ENCODE measurements at regions not wholly inside any gene's neighbourhood (a gene's known extent, or its start where the extent isn't known, plus 50 kb on each side); places are given as distances from the start of the nearest gene placed in this dataset.

DNA sequence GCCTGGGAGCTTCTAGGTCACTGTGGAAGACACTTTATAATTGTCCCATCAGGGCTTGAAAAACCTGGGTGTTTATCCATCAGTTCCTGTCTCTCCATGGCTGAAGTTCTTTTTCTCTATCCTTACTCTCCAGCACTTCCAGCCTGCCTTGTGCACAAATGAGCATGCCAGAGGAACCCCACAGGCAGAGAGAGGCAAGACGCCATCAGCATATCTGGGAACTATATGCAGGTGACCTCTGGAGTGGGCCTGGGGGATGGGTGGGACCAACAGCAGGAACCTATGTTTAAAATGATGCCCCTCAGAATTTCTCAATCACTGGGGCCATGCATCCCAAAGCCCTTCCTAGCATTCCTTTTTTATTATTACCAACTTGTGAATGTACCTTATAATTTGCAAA is 156.2 kb upstream of the PARD3B start (continued):
- TF ChIP-seq RERE (CRISPR knock-in tag; IDR thresholded peaks at IDR 0.05; ENCODE audit: low read depth) (no peak), MTA1 (CRISPR knock-in tag; IDR thresholded peaks at IDR 0.05; ENCODE audit: borderline replicate concordance) (no peak), MXD1 (CRISPR knock-in tag; IDR thresholded peaks at IDR 0.05) (no peak), ZNF441 (CRISPR knock-in tag; IDR thresholded peaks at IDR 0.05; ENCODE audit: borderline replicate concordance) (no peak), NBN (conservative IDR thresholded peaks at IDR 0.05) (no peak), KLF15 (CRISPR knock-in tag; IDR thresholded peaks at IDR 0.05; ENCODE audit: borderline replicate concordance) (no peak)

GRCh38 chr2:204389856-204390255 is 155.4 kb upstream of the PARD3B start:
- TF ChIP-seq CCAR2 (optimal IDR thresholded peaks at IDR 0.05; ENCODE audit: low read depth, low read length) (no peak), CSRNP1 (CRISPR knock-in tag; IDR thresholded peaks at IDR 0.05) (no peak), ZNF746 (CRISPR knock-in tag; IDR thresholded peaks at IDR 0.05) (no peak), ZNF101 (CRISPR knock-in tag; IDR thresholded peaks at IDR 0.05; ENCODE audit: borderline replicate concordance, low read depth) (no peak), ZNF3 (CRISPR knock-in tag; IDR thresholded peaks at IDR 0.05) (no peak), ZNF678 (CRISPR knock-in tag; IDR thresholded peaks at IDR 0.05) (no peak)
- ChIA-PET CTCF (ENCODE audit: low intra/inter-chr PET ratio, low total read pairs) (no interaction called here), POLR2A (no interaction called here)
- no peak for FAIRE-seq
- Histone ChIP-seq H3K79me2 (ENCODE audit: insufficient read depth, low read length) (no peaks in the 10 kb centered on the region), H3K4me2 (ENCODE audit: low read depth, low read length) (no peak overlapping the region), H3K9me3 (ENCODE audit: low read length) (peaks cover 64% of the 10 kb centered on the region), H3K9ac (ENCODE audit: insufficient read depth, low read depth, low read length) (no peak overlapping the region), H3K4me1 (ENCODE audit: insufficient read depth, low read length) (no peaks in the 10 kb centered on the region), H3K27me3 (ENCODE audit: control insufficient read depth in 1 of 2, insufficient read depth in 2 of 2, low read length in 2 of 2) (no peaks in the 10 kb centered on the region; a peak in 1 of 5 replicates), H3K36me3 (replicated peaks in 1 of 2; ENCODE audit: control insufficient read depth in 1 of 2, insufficient read depth in 2 of 2, low read length in 2 of 2) (no peaks in the 10 kb centered on the region), H4K20me1 (ENCODE audit: insufficient read depth, low read length) (no peaks in the 10 kb centered on the region), H2AFZ (ENCODE audit: low read length) (no peak overlapping the region), H3K27ac (ENCODE audit: extremely low read length, insufficient read depth, low read length) (no peak overlapping the region), H3K4me3 (replicated peaks in 1 of 3; ENCODE audit: insufficient read depth in 1 of 3, low read depth in 2 of 3, low read length in 3 of 3) (no peak overlapping the region)
- BruUV-seq (replicated peaks) = no TSS peak
- in situ Hi-C loops (cut with HindIII; ENCODE audit: extremely low pct_ligation_motif_present, low pct_unique_long_range_greater_than_20kb) = no loop called here
- intact Hi-C loops (cut with micrococcal nuclease; ENCODE audit: unreplicated experiment) = no loop called here
- 38% methylated on average over 1 of the region's 1 CpG for WGBS (ENCODE audit: low lambda C conversion rate)
- no peak for DNase-seq (ENCODE audit: low spot score)
- no peak for ATAC-seq
